Memory B cell (primary cell): ENCODE measurements at regions not wholly inside any gene's neighbourhood (a gene's known extent, or its start where the extent isn't known, plus 50 kb on each side); places are given as distances from the start of the nearest gene placed in this dataset.
"Not testable (repeated sequence)": the region's sequence is repeated elsewhere in the genome, so short reads cannot be mapped to it uniquely, and the experiment has no call there.

Experiments
- ATAC-seq: fragments of 150-1000 bp; cut with Tn5 transposase; 2 replicates; pipeline ENCODE4 v1.10.0; 2021; ENCODE audit warnings: low read depth, mild to moderate bottlenecking, moderate library complexity
- DNase-seq, 2 donors: peaks; one replicate each; pipeline ENCODE4 v3.0.0; 2022; ENCODE audit warnings: low spot score in 2 of 2
- H3K27ac Mint-ChIP-seq: one replicate; pipeline ENCODE4 v1.8.0; 2022; ENCODE audit warnings: mild to moderate bottlenecking, moderate library complexity, mixed read lengths
- H3K27me3 Mint-ChIP-seq: one replicate; pipeline ENCODE4 v1.8.0; 2022; ENCODE audit warnings: mixed read lengths
- H3K36me3 Mint-ChIP-seq: one replicate; pipeline ENCODE4 v1.8.0; 2022; ENCODE audit warnings: mild to moderate bottlenecking, mixed read lengths
- H3K4me1 Mint-ChIP-seq: one replicate; pipeline ENCODE4 v1.8.0; 2022; ENCODE audit warnings: mixed read lengths
- H3K4me3 Mint-ChIP-seq: one replicate; pipeline ENCODE4 v1.8.0; 2022; ENCODE audit warnings: mild to moderate bottlenecking, moderate library complexity, mixed read lengths
- H3K9me3 Mint-ChIP-seq: one replicate; pipeline ENCODE4 v1.8.0; 2022; ENCODE audit warnings: mixed read lengths

- Mint-ChIP-seq H3K27me3 (no peaks in the 10 kb centered on the region), H3K36me3 (peaks cover 9% of the 10 kb centered on the region), H3K27ac (no peak overlapping the region), H3K4me3 (no peak overlapping the region), H3K9me3 (peaks cover 18% of the 10 kb centered on the region), H3K4me1 (no peaks in the 10 kb centered on the region)
- ATAC-seq (no peak), DNase-seq (no peak)
These were observed 326.7 kb upstream of the ZNF608 start for GRCh38 chr5:125073090-125073489.

- Mint-ChIP-seq H3K9me3 (peaks cover 14% of the 10 kb centered on the region), H3K27me3 (no peaks in the 10 kb centered on the region)
- no peak for DNase-seq
These were observed 329.1 kb upstream of the ZNF608 start for GRCh38 chr5:125075567-125075966.

GRCh38 chr5:125079028-125079427, 332.6 kb upstream of the ZNF608 start:
- not testable (repeated sequence) for H3K27ac Mint-ChIP-seq, H3K4me3 Mint-ChIP-seq, DNase-seq, H3K4me1 Mint-ChIP-seq, ATAC-seq, H3K36me3 Mint-ChIP-seq, H3K27me3 Mint-ChIP-seq, H3K9me3 Mint-ChIP-seq

More at GRCh38 chr5:125075567-125075966, 329.1 kb upstream of the ZNF608 start:
- no peaks in the 10 kb centered on the region for H3K4me1 Mint-ChIP-seq
- ATAC-seq: no peak
- peaks cover 5% of the 10 kb centered on the region for H3K36me3 Mint-ChIP-seq
- no peak overlapping the region for H3K4me3 Mint-ChIP-seq
- H3K27ac Mint-ChIP-seq: no peak overlapping the region

GRCh38 chr5:125081101-125081500, 334.7 kb upstream of the ZNF608 start:
- DNase-seq (no peak), ATAC-seq (no peak)
- no peaks in the 10 kb centered on the region for H3K27me3 Mint-ChIP-seq
- H3K36me3 Mint-ChIP-seq: no peaks in the 10 kb centered on the region
- H3K9me3 Mint-ChIP-seq: no peaks in the 10 kb centered on the region
- no peak overlapping the region for H3K4me3 Mint-ChIP-seq
- no peak overlapping the region for H3K27ac Mint-ChIP-seq
- H3K4me1 Mint-ChIP-seq: no peaks in the 10 kb centered on the region

GRCh38 chr5:125083981-125084380, 337.5 kb upstream of the ZNF608 start:
- Mint-ChIP-seq H3K36me3 (no peaks in the 10 kb centered on the region), H3K27me3 (no peaks in the 10 kb centered on the region), H3K9me3 (peaks cover 3% of the 10 kb centered on the region), H3K27ac (no peak overlapping the region), H3K4me3 (no peak overlapping the region), H3K4me1 (no peaks in the 10 kb centered on the region)
- DNase-seq: no peak
- ATAC-seq: no peak

GRCh38 chr5:125085797-125086505, 339.5 kb upstream of the ZNF608 start:
- no peaks in the 10 kb centered on the region for H3K4me1 Mint-ChIP-seq
- H3K27me3 Mint-ChIP-seq: no peaks in the 10 kb centered on the region
- ATAC-seq (no peak), DNase-seq (no peak)
- peaks cover 3% of the 10 kb centered on the region for H3K9me3 Mint-ChIP-seq
- H3K4me3 Mint-ChIP-seq: no peak overlapping the region
- no peak overlapping the region for H3K27ac Mint-ChIP-seq
- H3K36me3 Mint-ChIP-seq: no peaks in the 10 kb centered on the region

GRCh38 chr5:125088522-125089105, 342.2 kb upstream of the ZNF608 start:
- no peaks in the 10 kb centered on the region for H3K27me3 Mint-ChIP-seq
- no peak for DNase-seq
- H3K9me3 Mint-ChIP-seq: peaks cover 3% of the 10 kb centered on the region
- H3K36me3 Mint-ChIP-seq: no peaks in the 10 kb centered on the region
- H3K4me3 Mint-ChIP-seq: no peak overlapping the region
- H3K4me1 Mint-ChIP-seq: no peaks in the 10 kb centered on the region
- ATAC-seq: no peak
- H3K27ac Mint-ChIP-seq: no peak overlapping the region

- not testable (repeated sequence) for H3K27ac Mint-ChIP-seq, ATAC-seq, H3K4me3 Mint-ChIP-seq, H3K27me3 Mint-ChIP-seq, H3K36me3 Mint-ChIP-seq, DNase-seq, H3K4me1 Mint-ChIP-seq, H3K9me3 Mint-ChIP-seq
These were observed 345.7 kb upstream of the ZNF608 start for GRCh38 chr5:125092138-125092537.

- no peak for DNase-seq
- Mint-ChIP-seq H3K4me3 (no peak overlapping the region), H3K27me3 (no peaks in the 10 kb centered on the region), H3K9me3 (peaks cover 2% of the 10 kb centered on the region), H3K27ac (no peak overlapping the region), H3K36me3 (no peaks in the 10 kb centered on the region), H3K4me1 (no peaks in the 10 kb centered on the region)
- no peak for ATAC-seq
These were observed 347.3 kb upstream of the ZNF608 start for GRCh38 chr5:125093776-125094175.

- Mint-ChIP-seq H3K4me1 (no peaks in the 10 kb centered on the region), H3K27me3 (no peaks in the 10 kb centered on the region), H3K9me3 (peaks cover 2% of the 10 kb centered on the region), H3K27ac (no peak overlapping the region), H3K36me3 (no peaks in the 10 kb centered on the region), H3K4me3 (no peak overlapping the region)
- no peak for DNase-seq
- no peak for ATAC-seq
These were observed 353.9 kb upstream of the ZNF608 start for GRCh38 chr5:125100342-125100741.

- H3K36me3 Mint-ChIP-seq: no peaks in the 10 kb centered on the region
- no peak overlapping the region for H3K27ac Mint-ChIP-seq
- no peak for ATAC-seq
- no peak for DNase-seq
- H3K4me1 Mint-ChIP-seq: no peaks in the 10 kb centered on the region
- H3K9me3 Mint-ChIP-seq: peaks cover 2% of the 10 kb centered on the region
- no peak overlapping the region for H3K4me3 Mint-ChIP-seq
- H3K27me3 Mint-ChIP-seq: no peaks in the 10 kb centered on the region
These were observed 354.5 kb upstream of the ZNF608 start for GRCh38 chr5:125100951-125101350.

- no peaks in the 10 kb centered on the region for H3K4me1 Mint-ChIP-seq
- H3K36me3 Mint-ChIP-seq: no peaks in the 10 kb centered on the region
- ATAC-seq: no peak
- H3K27me3 Mint-ChIP-seq: no peaks in the 10 kb centered on the region
- H3K27ac Mint-ChIP-seq: no peak overlapping the region
- H3K9me3 Mint-ChIP-seq: no peaks in the 10 kb centered on the region
- no peak overlapping the region for H3K4me3 Mint-ChIP-seq
- DNase-seq: no peak
These were observed 357.0 kb upstream of the ZNF608 start for GRCh38 chr5:125103459-125103858.

- H3K4me1 Mint-ChIP-seq: no peaks in the 10 kb centered on the region
- DNase-seq: no peak
- no peak overlapping the region for H3K4me3 Mint-ChIP-seq
- no peak overlapping the region for H3K27ac Mint-ChIP-seq
- H3K36me3 Mint-ChIP-seq: no peaks in the 10 kb centered on the region
- no peak for ATAC-seq
- H3K27me3 Mint-ChIP-seq: no peaks in the 10 kb centered on the region
- peaks cover 4% of the 10 kb centered on the region for H3K9me3 Mint-ChIP-seq
These were observed 359.8 kb upstream of the ZNF608 start for GRCh38 chr5:125106271-125106670.

GRCh38 chr5:125106881-125107280, 360.4 kb upstream of the ZNF608 start:
- Mint-ChIP-seq H3K36me3 (no peaks in the 10 kb centered on the region), H3K4me3 (no peak overlapping the region), H3K27me3 (no peaks in the 10 kb centered on the region), H3K27ac (no peak overlapping the region), H3K4me1 (no peaks in the 10 kb centered on the region), H3K9me3 (peaks cover 4% of the 10 kb centered on the region)
- DNase-seq (no peak), ATAC-seq (no peak)

GRCh38 chr5:125109293-125109692, 362.9 kb upstream of the ZNF608 start:
- ATAC-seq (no peak), DNase-seq (no peak)
- H3K27me3 Mint-ChIP-seq: no peaks in the 10 kb centered on the region
- no peak overlapping the region for H3K4me3 Mint-ChIP-seq
- H3K9me3 Mint-ChIP-seq: peaks cover 4% of the 10 kb centered on the region
- no peak overlapping the region for H3K27ac Mint-ChIP-seq
- H3K4me1 Mint-ChIP-seq: no peaks in the 10 kb centered on the region
- H3K36me3 Mint-ChIP-seq: no peaks in the 10 kb centered on the region
